WTC11 (cell line): ENCODE measurements at regions not wholly inside any gene's neighbourhood (a gene's known extent, or its start where the extent isn't known, plus 50 kb on each side); places are given as distances from the start of the nearest gene placed in this dataset.

Experiments used
- ATAC-seq: fragments of 200-7000 bp; cut with Tn5 transposase; 2 replicates; pipeline ENCODE4 v1.10.0; 2021; ENCODE audit warnings: mild to moderate bottlenecking, moderate library complexity
- CTCF ChIA-PET: fragments of 300-600 bp; sonication (Branson Sonifier 250); formaldehyde crosslinking; loops from one replicate; lab custom pipeline; 2021; ENCODE audit warnings: antibody characterized with exemption; lab: Charles Lee
- POLR2A ChIA-PET: fragments of 350-600 bp; sonication (Branson Sonifier 250); formaldehyde crosslinking; loops from one replicate; lab custom pipeline; 2021; ENCODE audit warnings: antibody characterized with exemption; lab: Charles Lee
- DNase-seq: peaks from one replicate; pipeline ENCODE4 v3.0.0; 2021; ENCODE audit warnings: low spot score
- H3K27ac Mint-ChIP-seq: 2 replicates; pipeline ENCODE4 v1.8.0; 2021; ENCODE audit warnings: mixed read lengths
- H3K27me3 Mint-ChIP-seq: 2 replicates; pipeline ENCODE4 v1.8.0; 2021; ENCODE audit warnings: low read depth, mild to moderate bottlenecking, moderate library complexity, mixed read lengths
- H3K36me3 Mint-ChIP-seq: 2 replicates; pipeline ENCODE4 v1.8.0; 2021; ENCODE audit warnings: mixed read lengths
- H3K4me1 Mint-ChIP-seq: 2 replicates; pipeline ENCODE4 v1.8.0; 2022; ENCODE audit warnings: mixed read lengths
- H3K4me3 Mint-ChIP-seq: 2 replicates; pipeline ENCODE4 v1.8.0; 2021; ENCODE audit warnings: mild to moderate bottlenecking, moderate library complexity, mixed read lengths
- H3K9me3 Mint-ChIP-seq: 2 replicates; pipeline ENCODE4 v1.8.0; 2021; ENCODE audit warnings: mixed read lengths
- EMX1 ChIP-seq: fragments of 250-450 bp; sonication (Bioruptor Pico); IDR thresholded peaks from 2 replicates; pipeline ENCODE4 v1.8.0; 2021; ENCODE audit warnings: mild to moderate bottlenecking
- FOXP1 ChIP-seq: sonication (generic); formaldehyde crosslinking; IDR thresholded peaks from 2 replicates; pipeline ENCODE4 v1.8.0; 2022; ENCODE audit warnings: missing genetic modification reagents, mild to moderate bottlenecking, moderate library complexity, borderline replicate concordance
- MYBL2 ChIP-seq: sonication (generic); formaldehyde crosslinking; IDR thresholded peaks from 2 replicates; pipeline ENCODE4 v1.8.1; 2023; ENCODE audit warnings: mild to moderate bottlenecking, moderate library complexity, missing genetic modification reagents
- USF2 ChIP-seq: sonication (generic); formaldehyde crosslinking; IDR thresholded peaks from 2 replicates; pipeline ENCODE4 v1.8.1; 2023; ENCODE audit warnings: mild to moderate bottlenecking, missing genetic modification reagents, moderate library complexity
- ZBTB43 ChIP-seq: sonication (generic); formaldehyde crosslinking; IDR thresholded peaks from 2 replicates; pipeline ENCODE4 v1.8.1; 2023; ENCODE audit warnings: mild to moderate bottlenecking, missing genetic modification reagents
- ZNF121 ChIP-seq: sonication (generic); formaldehyde crosslinking; IDR thresholded peaks from 2 replicates; pipeline ENCODE4 v1.8.0; 2023; ENCODE audit warnings: missing genetic modification reagents
- ZNF138 ChIP-seq: sonication (generic); formaldehyde crosslinking; conservative IDR thresholded peaks from 2 replicates; pipeline ENCODE4 v1.8.1; 2022; ENCODE audit warnings: mild to moderate bottlenecking, moderate library complexity, missing genetic modification reagents
- ZNF317 ChIP-seq: sonication (generic); formaldehyde crosslinking; IDR thresholded peaks from 2 replicates; pipeline ENCODE4 v1.8.1; 2023; ENCODE audit warnings: low read depth, mild to moderate bottlenecking, moderate library complexity, missing genetic modification reagents, borderline replicate concordance
- ZNF396 ChIP-seq: fragments of 250-450 bp; sonication (Bioruptor Pico); IDR thresholded peaks from 2 replicates; pipeline ENCODE4 v1.8.0; 2021; ENCODE audit warnings: mild to moderate bottlenecking, moderate library complexity, borderline replicate concordance
- TF ChIP-seq, protein P1 (sequence below): sonication (generic); formaldehyde crosslinking; IDR thresholded peaks from 2 replicates; pipeline ENCODE4 v1.8.0; 2022; ENCODE audit warnings: mild to moderate bottlenecking, missing genetic modification reagents
- TF ChIP-seq, protein P2 (sequence below): sonication (generic); formaldehyde crosslinking; IDR thresholded peaks from 2 replicates; pipeline ENCODE4 v1.8.0; 2022; ENCODE audit warnings: mild to moderate bottlenecking, missing genetic modification reagents
- TF ChIP-seq, protein P3 (sequence below): sonication (generic); formaldehyde crosslinking; IDR thresholded peaks from 2 replicates; pipeline ENCODE4 v1.8.0; 2023; ENCODE audit warnings: missing genetic modification reagents
- TF ChIP-seq, protein P4 (sequence below): fragments of 250-450 bp; sonication (Bioruptor Pico); conservative IDR thresholded peaks from 2 replicates; pipeline ENCODE4 v1.9.0; 2021; ENCODE audit warnings: mild to moderate bottlenecking

DNA sequence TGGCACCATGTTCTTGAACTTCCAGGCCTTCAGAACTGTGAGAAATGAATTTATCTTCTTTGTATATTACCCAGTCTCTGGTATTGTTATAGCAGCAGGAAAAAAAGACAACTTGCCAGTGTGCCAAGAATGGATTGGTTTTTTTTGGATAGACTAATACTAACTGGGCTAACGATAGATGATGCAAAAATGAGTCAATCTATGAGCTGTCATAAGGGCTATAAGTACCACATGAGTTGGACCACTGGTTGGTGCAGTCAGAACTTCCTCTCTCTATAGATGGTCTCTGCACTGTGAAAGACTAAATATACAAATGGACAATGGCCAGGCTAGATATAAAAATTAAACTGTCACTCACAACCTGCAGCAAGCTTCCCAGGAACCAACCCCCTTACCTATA lies 87.6 kb upstream of the COL21A1 start:
- ChIA-PET CTCF (no interaction called here), POLR2A (no interaction called here)
- TF ChIP-seq EMX1 (CRISPR knock-in tag) (no peak), FOXP1 (CRISPR knock-in tag) (no peak), USF2 (CRISPR knock-in tag) (no peak), ZNF317 (CRISPR knock-in tag) (no peak), ZNF138 (CRISPR knock-in tag) (no peak)
- TF ChIP-seq, protein P1, sequence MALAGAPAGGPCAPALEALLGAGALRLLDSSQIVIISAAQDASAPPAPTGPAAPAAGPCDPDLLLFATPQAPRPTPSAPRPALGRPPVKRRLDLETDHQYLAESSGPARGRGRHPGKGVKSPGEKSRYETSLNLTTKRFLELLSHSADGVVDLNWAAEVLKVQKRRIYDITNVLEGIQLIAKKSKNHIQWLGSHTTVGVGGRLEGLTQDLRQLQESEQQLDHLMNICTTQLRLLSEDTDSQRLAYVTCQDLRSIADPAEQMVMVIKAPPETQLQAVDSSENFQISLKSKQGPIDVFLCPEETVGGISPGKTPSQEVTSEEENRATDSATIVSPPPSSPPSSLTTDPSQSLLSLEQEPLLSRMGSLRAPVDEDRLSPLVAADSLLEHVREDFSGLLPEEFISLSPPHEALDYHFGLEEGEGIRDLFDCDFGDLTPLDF (CRISPR knock-in tag) = no peak
- TF ChIP-seq, protein P2, sequence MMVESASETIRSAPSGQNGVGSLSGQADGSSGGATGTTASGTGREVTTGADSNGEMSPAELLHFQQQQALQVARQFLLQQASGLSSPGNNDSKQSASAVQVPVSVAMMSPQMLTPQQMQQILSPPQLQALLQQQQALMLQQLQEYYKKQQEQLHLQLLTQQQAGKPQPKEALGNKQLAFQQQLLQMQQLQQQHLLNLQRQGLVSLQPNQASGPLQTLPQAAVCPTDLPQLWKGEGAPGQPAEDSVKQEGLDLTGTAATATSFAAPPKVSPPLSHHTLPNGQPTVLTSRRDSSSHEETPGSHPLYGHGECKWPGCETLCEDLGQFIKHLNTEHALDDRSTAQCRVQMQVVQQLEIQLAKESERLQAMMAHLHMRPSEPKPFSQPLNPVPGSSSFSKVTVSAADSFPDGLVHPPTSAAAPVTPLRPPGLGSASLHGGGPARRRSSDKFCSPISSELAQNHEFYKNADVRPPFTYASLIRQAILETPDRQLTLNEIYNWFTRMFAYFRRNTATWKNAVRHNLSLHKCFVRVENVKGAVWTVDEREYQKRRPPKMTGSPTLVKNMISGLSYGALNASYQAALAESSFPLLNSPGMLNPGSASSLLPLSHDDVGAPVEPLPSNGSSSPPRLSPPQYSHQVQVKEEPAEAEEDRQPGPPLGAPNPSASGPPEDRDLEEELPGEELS = no peak
- TF ChIP-seq, protein P3, sequence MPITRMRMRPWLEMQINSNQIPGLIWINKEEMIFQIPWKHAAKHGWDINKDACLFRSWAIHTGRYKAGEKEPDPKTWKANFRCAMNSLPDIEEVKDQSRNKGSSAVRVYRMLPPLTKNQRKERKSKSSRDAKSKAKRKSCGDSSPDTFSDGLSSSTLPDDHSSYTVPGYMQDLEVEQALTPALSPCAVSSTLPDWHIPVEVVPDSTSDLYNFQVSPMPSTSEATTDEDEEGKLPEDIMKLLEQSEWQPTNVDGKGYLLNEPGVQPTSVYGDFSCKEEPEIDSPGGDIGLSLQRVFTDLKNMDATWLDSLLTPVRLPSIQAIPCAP (CRISPR knock-in tag) = no peak
- H3K4me3 Mint-ChIP-seq = no peak overlapping the region
- no peaks in the 10 kb centered on the region for H3K4me1 Mint-ChIP-seq
- H3K36me3 Mint-ChIP-seq = no peaks in the 10 kb centered on the region
- H3K27me3 Mint-ChIP-seq = no peaks in the 10 kb centered on the region
- H3K9me3 Mint-ChIP-seq = no peaks in the 10 kb centered on the region
- no peak overlapping the region for H3K27ac Mint-ChIP-seq
- no peak for ATAC-seq
- DNase-seq = no peak

GRCh38 chr6:56329271-56330050 lies 82.1 kb upstream of the COL21A1 start:
- no peaks in the 10 kb centered on the region for H3K4me1 Mint-ChIP-seq
- TF ChIP-seq ZBTB43 (CRISPR knock-in tag) (no peak), ZNF121 (no peak), ZNF396 (CRISPR knock-in tag) (no peak), ZNF138 (CRISPR knock-in tag) (no peak), MYBL2 (CRISPR knock-in tag) (no peak), EMX1 (CRISPR knock-in tag) (no peak)
- TF ChIP-seq, protein P3 (CRISPR knock-in tag) = no peak
- TF ChIP-seq, protein P4, sequence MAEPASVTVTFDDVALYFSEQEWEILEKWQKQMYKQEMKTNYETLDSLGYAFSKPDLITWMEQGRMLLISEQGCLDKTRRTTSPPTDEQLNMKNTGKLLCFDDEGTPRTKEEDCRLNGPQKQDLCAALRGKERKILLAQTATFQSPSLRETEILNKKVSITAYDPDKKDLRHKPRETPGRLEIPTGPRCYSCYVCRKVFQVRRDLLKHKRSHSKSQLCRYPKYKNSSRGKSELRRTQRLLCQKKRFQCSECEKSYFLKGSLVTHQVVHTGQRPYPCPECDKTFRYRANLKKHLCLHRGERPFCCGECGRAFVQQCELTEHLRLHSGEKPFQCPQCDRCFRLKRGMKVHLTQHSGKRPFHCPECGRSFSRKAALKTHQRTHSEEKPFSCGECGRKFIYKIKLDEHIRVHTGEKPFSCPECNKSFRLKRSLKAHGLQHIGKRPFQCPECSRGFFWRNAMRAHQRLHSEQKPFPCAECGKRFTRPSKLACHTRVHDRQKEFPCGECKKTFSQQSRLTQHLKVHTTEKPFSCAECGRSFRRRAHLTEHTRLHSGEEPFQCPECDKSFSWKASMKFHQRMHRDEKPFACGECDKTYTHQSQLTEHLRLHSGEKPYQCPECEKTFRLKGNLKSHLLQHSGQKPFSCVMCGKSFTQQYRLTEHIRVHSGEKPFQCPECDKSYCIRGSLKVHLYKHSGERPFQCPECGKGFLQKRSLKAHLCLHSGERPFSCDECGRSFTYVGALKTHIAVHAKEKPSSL = no peak
- no peaks in the 10 kb centered on the region for H3K36me3 Mint-ChIP-seq
- DNase-seq (no peak), ATAC-seq (no peak)
- H3K4me3 Mint-ChIP-seq = no peak overlapping the region
- peaks cover 9% of the 10 kb centered on the region for H3K9me3 Mint-ChIP-seq
- H3K27ac Mint-ChIP-seq = no peak overlapping the region
- CTCF ChIA-PET = interaction anchor here (1.5 kb wide), 1 partner anchor 266 kb away, joined by 6 read pairs; no protein-coding TSS in a partner anchor
- POLR2A ChIA-PET = no interaction called here
- H3K27me3 Mint-ChIP-seq = no peaks in the 10 kb centered on the region
